ENCODE measurements at regions not wholly inside any gene's neighbourhood (a gene's known extent, or its start where the extent isn't known, plus 50 kb on each side); places are given as distances from the start of the nearest gene placed in this dataset.

- TF ChIP-seq POLR2A (IDR thresholded peaks at IDR 0.05; ENCODE audit: low read depth, low read length) (no peak), CBX5 (IDR thresholded peaks at IDR 0.05; ENCODE audit: low read depth) (no peak), CREB1 (IDR thresholded peaks at IDR 0.05; ENCODE audit: low read depth) (no peak), CTCF (IDR thresholded peaks at IDR 0.05 in 2 of 3, conservative IDR thresholded peaks at IDR 0.05 in 1 of 3; ENCODE audit: control insufficient read depth in 2 of 3, extremely low read depth in 1 of 3, insufficient read depth in 1 of 3, low read depth in 3 of 3, low read length in 3 of 3) (no peak), REST (IDR thresholded peaks at IDR 0.05; ENCODE audit: low read depth, low read length) (no peak), BMI1 (IDR thresholded peaks at IDR 0.05; ENCODE audit: borderline replicate concordance) (no peak), STAT1 (conservative IDR thresholded peaks at IDR 0.05) (no peak), EZH2 (IDR thresholded peaks at IDR 0.05; ENCODE audit: borderline replicate concordance, control insufficient read depth, low read depth, low read length) (no peak), ZBTB40 (IDR thresholded peaks at IDR 0.05; ENCODE audit: borderline replicate concordance) (no peak), RFX5 (IDR thresholded peaks at IDR 0.05; ENCODE audit: low read depth, low read length) (no peak), BRCA1 (IDR thresholded peaks at IDR 0.05; ENCODE audit: low read depth, low read length) (no peak), SMC3 (IDR thresholded peaks at IDR 0.05; ENCODE audit: borderline replicate concordance, low read length) (no peak)
These were observed 251.4 kb upstream of the IL12B start for GRCh38 chr5:159581502-159582249.

Measured in GM12878 (cell line).